ENCODE measurements at regions not wholly inside any gene's neighbourhood (a gene's known extent, or its start where the extent isn't known, plus 50 kb on each side); places are given as distances from the start of the nearest gene placed in this dataset.

- Histone ChIP-seq H3K4me1 (no peaks in the 10 kb centered on the region), H3K9me3 (no peaks in the 10 kb centered on the region), H3K27ac (no peak overlapping the region), H3K36me3 (no peaks in the 10 kb centered on the region), H3K4me3 (no peak overlapping the region), H3K27me3 (no peaks in the 10 kb centered on the region)
- no peak for DNase-seq (ENCODE audit: low spot score)
- no peak for TF ChIP-seq CTCF (IDR thresholded peaks at IDR 0.05)
Observed at GRCh38 chr3:168612671-168613070, 516.9 kb upstream of the GOLIM4 start.

GRCh38 chr3:168611826-168612225 is 516.1 kb upstream of the GOLIM4 start:
- DNase-seq (ENCODE audit: low spot score): no peak
- Histone ChIP-seq H3K4me3 (no peak overlapping the region), H3K9me3 (no peaks in the 10 kb centered on the region), H3K4me1 (no peaks in the 10 kb centered on the region), H3K36me3 (no peaks in the 10 kb centered on the region), H3K27me3 (no peaks in the 10 kb centered on the region), H3K27ac (no peak overlapping the region)
- TF ChIP-seq CTCF (IDR thresholded peaks at IDR 0.05): no peak

GRCh38 chr3:168608926-168609325 is 513.2 kb upstream of the GOLIM4 start:
- Histone ChIP-seq H3K4me1 (no peaks in the 10 kb centered on the region), H3K9me3 (no peaks in the 10 kb centered on the region), H3K36me3 (no peaks in the 10 kb centered on the region), H3K4me3 (no peak overlapping the region), H3K27me3 (no peaks in the 10 kb centered on the region), H3K27ac (no peak overlapping the region)
- TF ChIP-seq CTCF (IDR thresholded peaks at IDR 0.05): no peak
- DNase-seq (ENCODE audit: low spot score): no peak

GRCh38 chr3:168604767-168605166 is 509.0 kb upstream of the GOLIM4 start:
- DNase-seq (ENCODE audit: low spot score): no peak
- TF ChIP-seq CTCF (IDR thresholded peaks at IDR 0.05): no peak
- H3K9me3 ChIP-seq: no peaks in the 10 kb centered on the region

GRCh38 chr3:168598250-168598649 is 502.5 kb upstream of the GOLIM4 start:
- no peaks in the 10 kb centered on the region for H3K4me1 ChIP-seq
- no peak for DNase-seq (ENCODE audit: low spot score)
- no peaks in the 10 kb centered on the region for H3K27me3 ChIP-seq
- no peak overlapping the region for H3K27ac ChIP-seq
- no peak for TF ChIP-seq CTCF (IDR thresholded peaks at IDR 0.05)
- H3K36me3 ChIP-seq: no peaks in the 10 kb centered on the region
- H3K4me3 ChIP-seq: no peak overlapping the region
- no peaks in the 10 kb centered on the region for H3K9me3 ChIP-seq

More at GRCh38 chr3:168604767-168605166, 509.0 kb upstream of the GOLIM4 start:
- Histone ChIP-seq H3K4me3 (no peak overlapping the region), H3K27ac (no peak overlapping the region), H3K36me3 (no peaks in the 10 kb centered on the region), H3K27me3 (no peaks in the 10 kb centered on the region), H3K4me1 (no peaks in the 10 kb centered on the region)

- no peaks in the 10 kb centered on the region for H3K4me1 ChIP-seq
- no peaks in the 10 kb centered on the region for H3K9me3 ChIP-seq
- H3K36me3 ChIP-seq: no peaks in the 10 kb centered on the region
- H3K27me3 ChIP-seq: no peaks in the 10 kb centered on the region
- peak overlapping the region in 1 of 2 donors; percentile 46 for H3K27ac ChIP-seq
- no peak for TF ChIP-seq CTCF (IDR thresholded peaks at IDR 0.05)
- no peak for DNase-seq (ENCODE audit: low spot score)
- no peak overlapping the region for H3K4me3 ChIP-seq
Observed at GRCh38 chr3:168596175-168596823, 500.6 kb upstream of the GOLIM4 start.

All from right atrium auricular region (tissue), 2 donors.